A549 (cell line): ENCODE measurements at regions not wholly inside any gene's neighbourhood (a gene's known extent, or its start where the extent isn't known, plus 50 kb on each side); places are given as distances from the start of the nearest gene placed in this dataset.

Experiments used
- ATAC-seq, 2 experiments: fragments of 200-7000 bp in 1 of 2; fragments of >200 bp in 1 of 2; cut with Nextera tagmentation in 1 of 2; cut with Tn5 transposase in 1 of 2; 3 replicates each; pipeline versions ENCODE4 v1.8.0 to v1.9.1; 2018 to 2020; ENCODE audit warnings: mild to moderate bottlenecking in 1 of 2, moderate library complexity in 1 of 2
- CTCF ChIA-PET: fragments of 300-600 bp; sonication (Branson Sonifier 250); formaldehyde crosslinking; extraction: SDS; loops from one replicate; lab custom pipeline; 2021; ENCODE audit warnings: antibody characterized with exemption, inconsistent platforms; lab: Yijun Ruan, JAX
- POLR2A ChIA-PET: fragments of 350-600 bp; formaldehyde crosslinking; extraction: SDS; loops from one replicate; lab custom pipeline; 2021; ENCODE audit warnings: antibody characterized with exemption, inconsistent platforms; lab: Yijun Ruan, JAX
- DNase-seq, 2 experiments: peaks; one replicate each; pipeline versions ENCODE4 v3.0.0 to v3.0.0-alpha.2; 2011 to 2016; ENCODE audit warnings: low read depth in 1 of 2, low spot score in 1 of 2
- FAIRE-seq: peaks from 2 replicates; lab custom pipeline; 2011; peaks lifted over from hg19 to GRCh38; lab: Jason Lieb, UNC
- H3K27ac ChIP-seq, 2 experiments: fragments of >200 bp; sonication (Bioruptor Twin); formaldehyde crosslinking; 3 replicates each; pipeline ENCODE4 v1.5.1; 2016 to 2017
- H3K4me1 ChIP-seq: fragments of >200 bp; sonication (Bioruptor Twin); formaldehyde crosslinking; 3 replicates; pipeline ENCODE4 v1.6.1; 2016
- H3K4me2 ChIP-seq: fragments of >200 bp; sonication (Bioruptor Twin); formaldehyde crosslinking; 3 replicates; pipeline ENCODE4 v1.6.1; 2016
- H3K4me3 ChIP-seq: fragments of >200 bp; sonication (Bioruptor Twin); formaldehyde crosslinking; 3 replicates; pipeline ENCODE4 v1.5.1; 2016
- H3K9me3 ChIP-seq: fragments of >200 bp; sonication (Bioruptor Twin); formaldehyde crosslinking; 3 replicates; pipeline ENCODE4 v1.6.1; 2016
- BHLHE40 ChIP-seq: IDR thresholded peaks from 2 replicates; pipeline ENCODE4 v1.6.1; 2012; ENCODE audit warnings: low read depth, low read length, inconsistent platforms
- CEBPB ChIP-seq, 2 experiments: fragments of >200 bp in 1 of 2; sonication (Bioruptor Twin) in 1 of 2; formaldehyde crosslinking in 1 of 2; IDR thresholded peaks; 2 replicates each; pipeline ENCODE4 v1.6.1; 2012 to 2016
- CHD2 ChIP-seq: fragments of 150-350 bp; IDR thresholded peaks from 2 replicates; pipeline ENCODE4 v1.6.1; 2014; ENCODE audit warnings: low read length; ENCODE audit not compliant: partially characterized antibody
- EP300 ChIP-seq, 2 experiments: fragments of >200 bp; sonication (Bioruptor Twin); formaldehyde crosslinking; IDR thresholded peaks; 2 replicates in 1 of 2; 3 replicates in 1 of 2; pipeline ENCODE4 v1.6.1; 2016 to 2017
- ESRRA ChIP-seq: fragments of 150-350 bp; IDR thresholded peaks from 2 replicates; pipeline ENCODE4 v1.6.1; 2014; ENCODE audit warnings: mild to moderate bottlenecking, low read length, borderline replicate concordance
- FOSL2 ChIP-seq, 2 experiments: fragments of 450-650 bp in 1 of 2; fragments of >200 bp in 1 of 2; sonication (Bioruptor Twin) in 1 of 2; formaldehyde crosslinking; IDR thresholded peaks; 2 replicates each; pipeline versions ENCODE4 v1.5.0 to v1.6.1; 2016 to 2020; ENCODE audit warnings: mild to moderate bottlenecking in 1 of 2, moderate library complexity in 1 of 2
- HOXA7 ChIP-seq: fragments of 250-450 bp; sonication (Bioruptor Pico); IDR thresholded peaks from 2 replicates; pipeline ENCODE4 v1.5.0; 2020; ENCODE audit warnings: mild to moderate bottlenecking, moderate library complexity
- HOXB5 ChIP-seq: fragments of 250-450 bp; sonication (Bioruptor Pico); IDR thresholded peaks from 2 replicates; pipeline ENCODE4 v1.5.0; 2020; ENCODE audit warnings: mild to moderate bottlenecking, moderate library complexity
- JUN ChIP-seq, 2 experiments: fragments of >200 bp; sonication (Bioruptor Twin); formaldehyde crosslinking; IDR thresholded peaks; 2 replicates in 1 of 2; 3 replicates in 1 of 2; pipeline ENCODE4 v1.6.1; 2016 to 2017
- KDM1A ChIP-seq: fragments of 200-600 bp; sonication (generic); IDR thresholded peaks from 2 replicates; pipeline ENCODE4 v1.6.1; 2016; ENCODE audit warnings: low read depth, mild to moderate bottlenecking
- MAFK ChIP-seq: fragments of 450-650 bp; IDR thresholded peaks from 2 replicates; pipeline ENCODE4 v1.6.1; 2014; ENCODE audit not compliant: partially characterized antibody
- NR3C1 ChIP-seq: fragments of >200 bp; sonication (Bioruptor Twin); formaldehyde crosslinking; IDR thresholded peaks from 3 replicates; pipeline ENCODE4 v1.6.1; 2017
- RAD21 ChIP-seq, 2 experiments: fragments of >200 bp in 1 of 2; sonication (Bioruptor Twin) in 1 of 2; formaldehyde crosslinking in 1 of 2; IDR thresholded peaks in 1 of 2; conservative IDR thresholded peaks in 1 of 2; 2 replicates in 1 of 2; 3 replicates in 1 of 2; pipeline ENCODE4 v1.6.1; 2012 to 2018; ENCODE audit warnings: inconsistent platforms in 1 of 2
- RCOR1 ChIP-seq: fragments of 150-350 bp; IDR thresholded peaks from 2 replicates; pipeline ENCODE4 v1.6.1; 2014; ENCODE audit warnings: antibody characterized with exemption, low read length, low read depth
- RFX5 ChIP-seq: fragments of 450-650 bp; IDR thresholded peaks from 2 replicates; pipeline ENCODE4 v1.7.1; 2014; ENCODE audit warnings: antibody characterized with exemption, mild to moderate bottlenecking, moderate library complexity
- RNF2 ChIP-seq: fragments of 200-600 bp; sonication (generic); IDR thresholded peaks from 2 replicates; pipeline ENCODE4 v1.6.1; 2016; ENCODE audit warnings: low read depth, mild to moderate bottlenecking, antibody characterized with exemption, moderate library complexity, borderline replicate concordance
- SMC3 ChIP-seq: fragments of >200 bp; sonication (Bioruptor Twin); formaldehyde crosslinking; IDR thresholded peaks from 3 replicates; pipeline ENCODE4 v1.6.1; 2018; ENCODE audit warnings: inconsistent platforms
- ZNF302 ChIP-seq: fragments of 250-450 bp; sonication (Bioruptor Pico); IDR thresholded peaks from 2 replicates; pipeline ENCODE4 v1.9.0; 2021; ENCODE audit warnings: inconsistent platforms, mild to moderate bottlenecking, moderate library complexity
- WGBS: methylation state at CpG from one replicate; pipeline ENCODE4 v1.1.6; 2017; ENCODE audit errors: missing lambda C conversion rate; 5-methylcytosine and 5-hydroxymethylcytosine counted together
- TF ChIP-seq, protein P1 (sequence below): IDR thresholded peaks from 2 replicates; pipeline ENCODE4 v1.6.1; 2012
- TF ChIP-seq, protein P2 (sequence below): fragments of 250-450 bp; sonication (Bioruptor Pico); IDR thresholded peaks from 2 replicates; pipeline ENCODE4 v1.5.0; 2021; ENCODE audit warnings: mild to moderate bottlenecking, moderate library complexity, borderline replicate concordance
- TF ChIP-seq, protein P3 (sequence below): fragments of >200 bp; sonication (Bioruptor Twin); formaldehyde crosslinking; IDR thresholded peaks from 3 replicates; pipeline ENCODE4 v1.5.1; 2016
- TF ChIP-seq, protein P4 (sequence below): fragments of 450-650 bp; IDR thresholded peaks from 2 replicates; pipeline ENCODE4 v1.6.1; 2014; ENCODE audit warnings: antibody characterized with exemption
- TF ChIP-seq, protein P5 (sequence below): IDR thresholded peaks from 2 replicates; pipeline ENCODE4 v1.6.1; 2012; ENCODE audit warnings: low read depth, borderline replicate concordance
- TF ChIP-seq, protein P6 (sequence below): fragments of 250-450 bp; sonication (Bioruptor Pico); IDR thresholded peaks from 2 replicates; pipeline ENCODE4 v1.5.0; 2020; ENCODE audit warnings: low read depth, mild to moderate bottlenecking, moderate library complexity
- TF ChIP-seq, protein P7 (sequence below): IDR thresholded peaks from 2 replicates; pipeline ENCODE4 v1.6.1; 2012
- TF ChIP-seq, protein P8 (sequence below): fragments of >200 bp; sonication (Bioruptor Twin); formaldehyde crosslinking; IDR thresholded peaks from 3 replicates; pipeline ENCODE4 v1.6.1; 2016

DNA sequence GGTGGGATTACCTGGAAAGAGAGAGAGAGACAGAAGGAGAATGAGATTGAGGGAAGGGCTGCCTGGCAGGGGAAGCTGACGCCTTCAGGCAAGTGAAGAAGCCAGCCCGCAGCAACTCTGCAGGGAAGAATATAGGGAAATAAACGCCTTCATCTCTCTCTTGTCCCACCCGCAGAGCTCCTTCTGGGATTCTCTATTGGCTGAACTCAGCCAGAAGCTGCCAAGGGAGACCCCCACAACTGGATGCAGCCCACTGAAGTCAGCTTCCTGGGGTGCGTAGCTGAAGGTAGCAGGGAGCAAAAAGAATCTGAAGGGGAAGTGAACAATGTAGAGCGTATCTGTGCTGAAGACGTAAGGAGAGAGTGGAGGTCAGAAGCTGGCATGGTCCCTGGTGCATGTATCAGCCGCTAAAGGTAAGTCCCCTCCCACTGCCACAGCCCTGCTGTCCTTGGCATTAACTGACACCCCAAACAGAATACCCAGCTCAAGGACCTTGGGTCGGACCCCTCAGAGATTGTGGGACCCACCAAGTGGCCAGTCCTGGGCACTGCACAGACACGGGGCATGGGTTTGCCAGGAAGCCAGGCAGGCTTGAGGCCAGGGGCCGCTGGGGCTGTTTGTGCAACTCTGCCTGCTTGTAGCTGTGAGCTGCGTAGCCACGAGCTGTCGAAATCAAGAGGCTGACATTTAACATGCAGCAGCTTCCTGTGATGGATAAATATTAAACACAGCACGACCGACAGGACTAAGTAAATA is 469.9 kb downstream of the MN1 start:
- H3K4me2 ChIP-seq = peak overlapping the region; percentile 64
- 38% methylated on average over 14 of the region's 16 CpGs for WGBS
- H3K4me1 ChIP-seq = peaks cover 14% of the 10 kb centered on the region
- H3K9me3 ChIP-seq = no peaks in the 10 kb centered on the region
- TF ChIP-seq, protein P1, sequence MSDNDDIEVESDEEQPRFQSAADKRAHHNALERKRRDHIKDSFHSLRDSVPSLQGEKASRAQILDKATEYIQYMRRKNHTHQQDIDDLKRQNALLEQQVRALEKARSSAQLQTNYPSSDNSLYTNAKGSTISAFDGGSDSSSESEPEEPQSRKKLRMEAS = 0 out of 2 replicates have a peak, but pooled peaks have one; percentile 27
- TF ChIP-seq JUN (IDR thresholded peaks at IDR 0.05) = 0 out of 5 replicates have a peak, but pooled peaks of 1 of the 2 experiments have one; percentile 30
- TF ChIP-seq RFX5 = no peak
- TF ChIP-seq, protein P2, sequence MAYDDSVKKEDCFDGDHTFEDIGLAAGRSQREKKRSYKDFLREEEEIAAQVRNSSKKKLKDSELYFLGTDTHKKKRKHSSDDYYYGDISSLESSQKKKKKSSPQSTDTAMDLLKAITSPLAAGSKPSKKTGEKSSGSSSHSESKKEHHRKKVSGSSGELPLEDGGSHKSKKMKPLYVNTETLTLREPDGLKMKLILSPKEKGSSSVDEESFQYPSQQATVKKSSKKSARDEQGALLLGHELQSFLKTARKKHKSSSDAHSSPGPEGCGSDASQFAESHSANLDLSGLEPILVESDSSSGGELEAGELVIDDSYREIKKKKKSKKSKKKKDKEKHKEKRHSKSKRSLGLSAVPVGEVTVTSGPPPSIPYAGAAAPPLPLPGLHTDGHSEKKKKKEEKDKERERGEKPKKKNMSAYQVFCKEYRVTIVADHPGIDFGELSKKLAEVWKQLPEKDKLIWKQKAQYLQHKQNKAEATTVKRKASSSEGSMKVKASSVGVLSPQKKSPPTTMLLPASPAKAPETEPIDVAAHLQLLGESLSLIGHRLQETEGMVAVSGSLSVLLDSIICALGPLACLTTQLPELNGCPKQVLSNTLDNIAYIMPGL (CRISPR knock-in tag) = no peak
- TF ChIP-seq, protein P3, sequence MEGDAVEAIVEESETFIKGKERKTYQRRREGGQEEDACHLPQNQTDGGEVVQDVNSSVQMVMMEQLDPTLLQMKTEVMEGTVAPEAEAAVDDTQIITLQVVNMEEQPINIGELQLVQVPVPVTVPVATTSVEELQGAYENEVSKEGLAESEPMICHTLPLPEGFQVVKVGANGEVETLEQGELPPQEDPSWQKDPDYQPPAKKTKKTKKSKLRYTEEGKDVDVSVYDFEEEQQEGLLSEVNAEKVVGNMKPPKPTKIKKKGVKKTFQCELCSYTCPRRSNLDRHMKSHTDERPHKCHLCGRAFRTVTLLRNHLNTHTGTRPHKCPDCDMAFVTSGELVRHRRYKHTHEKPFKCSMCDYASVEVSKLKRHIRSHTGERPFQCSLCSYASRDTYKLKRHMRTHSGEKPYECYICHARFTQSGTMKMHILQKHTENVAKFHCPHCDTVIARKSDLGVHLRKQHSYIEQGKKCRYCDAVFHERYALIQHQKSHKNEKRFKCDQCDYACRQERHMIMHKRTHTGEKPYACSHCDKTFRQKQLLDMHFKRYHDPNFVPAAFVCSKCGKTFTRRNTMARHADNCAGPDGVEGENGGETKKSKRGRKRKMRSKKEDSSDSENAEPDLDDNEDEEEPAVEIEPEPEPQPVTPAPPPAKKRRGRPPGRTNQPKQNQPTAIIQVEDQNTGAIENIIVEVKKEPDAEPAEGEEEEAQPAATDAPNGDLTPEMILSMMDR = peak; percentile 30
- TF ChIP-seq, protein P4, sequence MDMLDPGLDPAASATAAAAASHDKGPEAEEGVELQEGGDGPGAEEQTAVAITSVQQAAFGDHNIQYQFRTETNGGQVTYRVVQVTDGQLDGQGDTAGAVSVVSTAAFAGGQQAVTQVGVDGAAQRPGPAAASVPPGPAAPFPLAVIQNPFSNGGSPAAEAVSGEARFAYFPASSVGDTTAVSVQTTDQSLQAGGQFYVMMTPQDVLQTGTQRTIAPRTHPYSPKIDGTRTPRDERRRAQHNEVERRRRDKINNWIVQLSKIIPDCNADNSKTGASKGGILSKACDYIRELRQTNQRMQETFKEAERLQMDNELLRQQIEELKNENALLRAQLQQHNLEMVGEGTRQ = no peak
- TF ChIP-seq EP300 (IDR thresholded peaks at IDR 0.05) = peak; percentile 15 to 52; a peak in 2 of 5 replicates
- TF ChIP-seq CEBPB (IDR thresholded peaks at IDR 0.05) = peak; percentile 58 to 59; a peak in 3 of 4 replicates
- peak; percentile 54 to 65 for TF ChIP-seq RAD21 (conservative IDR thresholded peaks at IDR 0.05 in 1 of 2, IDR thresholded peaks at IDR 0.05 in 1 of 2)
- TF ChIP-seq SMC3 = peak; percentile 60
- ChIA-PET POLR2A (no interaction called here), CTCF (interaction anchor here (0.6 to 2.0 kb wide), 17 partner anchors 8 to 651 kb away, joined by 3 to 7 read pairs (median 3); no protein-coding TSS in a partner anchor)
- peak overlapping the region; percentile 50 to 85; a peak in 5 of 6 replicates for H3K27ac ChIP-seq
- DNase-seq (peak; percentile 43 to 66), ATAC-seq (peak; percentile 95 to 99), FAIRE-seq (no peak)
- no peak overlapping the region for H3K4me3 ChIP-seq

DNA sequence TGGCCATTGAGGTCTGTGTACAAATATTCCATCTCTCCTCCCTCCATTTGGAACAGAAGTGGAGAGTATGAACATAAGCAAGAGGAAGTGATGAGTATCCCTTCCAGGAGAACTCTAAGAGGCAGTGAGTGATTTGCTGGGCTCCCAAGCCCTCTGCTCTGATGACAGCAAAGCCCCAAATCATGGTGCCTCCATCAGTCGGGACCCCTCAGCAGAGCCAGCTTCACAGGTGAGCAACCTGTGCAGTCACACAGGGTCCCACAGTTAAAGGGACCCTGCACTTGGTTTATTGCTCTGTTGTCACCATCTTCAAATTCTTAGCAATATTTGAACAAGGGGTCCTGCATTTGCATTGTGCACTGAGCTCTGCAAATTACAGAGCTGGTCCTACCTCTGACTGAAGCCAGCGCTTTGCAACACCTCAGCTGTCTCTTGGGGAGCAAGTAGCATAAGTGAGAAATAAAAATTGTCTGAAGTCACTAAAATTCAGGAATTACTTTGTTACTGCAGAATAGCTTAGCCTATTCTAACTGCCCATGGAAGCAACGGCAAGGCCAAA is 466.4 kb downstream of the MN1 start:
- Histone ChIP-seq H3K9me3 (no peaks in the 10 kb centered on the region), H3K27ac (no peak overlapping the region; a peak in 2 of 6 replicates), H3K4me3 (no peak overlapping the region), H3K4me2 (no peak overlapping the region), H3K4me1 (peaks cover 14% of the 10 kb centered on the region)
- 54% methylated on average over 3 of the region's 3 CpGs for WGBS
- CTCF ChIA-PET = no interaction called here
- no peak for ATAC-seq
- no peak for DNase-seq
- POLR2A ChIA-PET = no interaction called here
- FAIRE-seq = no peak
- TF ChIP-seq, protein P5, sequence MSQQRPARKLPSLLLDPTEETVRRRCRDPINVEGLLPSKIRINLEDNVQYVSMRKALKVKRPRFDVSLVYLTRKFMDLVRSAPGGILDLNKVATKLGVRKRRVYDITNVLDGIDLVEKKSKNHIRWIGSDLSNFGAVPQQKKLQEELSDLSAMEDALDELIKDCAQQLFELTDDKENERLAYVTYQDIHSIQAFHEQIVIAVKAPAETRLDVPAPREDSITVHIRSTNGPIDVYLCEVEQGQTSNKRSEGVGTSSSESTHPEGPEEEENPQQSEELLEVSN = no peak
- TF ChIP-seq HOXB5 (no peak), KDM1A (no peak), RCOR1 (no peak), CHD2 (no peak), FOSL2 (IDR thresholded peaks at IDR 0.05) (no peak), FOSL2 (CRISPR knock-in tag; IDR thresholded peaks at IDR 0.05) (no peak), ZNF302 (no peak), RFX5 (no peak), EP300 (IDR thresholded peaks at IDR 0.05) (no peak), NR3C1 (no peak), HOXA7 (no peak), RNF2 (no peak), MAFK (no peak), ESRRA (no peak), BHLHE40 (no peak)
- TF ChIP-seq, protein P6, sequence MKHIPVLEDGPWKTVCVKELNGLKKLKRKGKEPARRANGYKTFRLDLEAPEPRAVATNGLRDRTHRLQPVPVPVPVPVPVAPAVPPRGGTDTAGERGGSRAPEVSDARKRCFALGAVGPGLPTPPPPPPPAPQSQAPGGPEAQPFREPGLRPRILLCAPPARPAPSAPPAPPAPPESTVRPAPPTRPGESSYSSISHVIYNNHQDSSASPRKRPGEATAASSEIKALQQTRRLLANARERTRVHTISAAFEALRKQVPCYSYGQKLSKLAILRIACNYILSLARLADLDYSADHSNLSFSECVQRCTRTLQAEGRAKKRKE (CRISPR knock-in tag) = no peak
- TF ChIP-seq, protein P7, sequence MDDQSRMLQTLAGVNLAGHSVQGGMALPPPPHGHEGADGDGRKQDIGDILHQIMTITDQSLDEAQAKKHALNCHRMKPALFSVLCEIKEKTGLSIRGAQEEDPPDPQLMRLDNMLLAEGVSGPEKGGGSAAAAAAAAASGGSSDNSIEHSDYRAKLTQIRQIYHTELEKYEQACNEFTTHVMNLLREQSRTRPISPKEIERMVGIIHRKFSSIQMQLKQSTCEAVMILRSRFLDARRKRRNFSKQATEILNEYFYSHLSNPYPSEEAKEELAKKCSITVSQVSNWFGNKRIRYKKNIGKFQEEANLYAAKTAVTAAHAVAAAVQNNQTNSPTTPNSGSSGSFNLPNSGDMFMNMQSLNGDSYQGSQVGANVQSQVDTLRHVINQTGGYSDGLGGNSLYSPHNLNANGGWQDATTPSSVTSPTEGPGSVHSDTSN = no peak
- TF ChIP-seq, protein P8, sequence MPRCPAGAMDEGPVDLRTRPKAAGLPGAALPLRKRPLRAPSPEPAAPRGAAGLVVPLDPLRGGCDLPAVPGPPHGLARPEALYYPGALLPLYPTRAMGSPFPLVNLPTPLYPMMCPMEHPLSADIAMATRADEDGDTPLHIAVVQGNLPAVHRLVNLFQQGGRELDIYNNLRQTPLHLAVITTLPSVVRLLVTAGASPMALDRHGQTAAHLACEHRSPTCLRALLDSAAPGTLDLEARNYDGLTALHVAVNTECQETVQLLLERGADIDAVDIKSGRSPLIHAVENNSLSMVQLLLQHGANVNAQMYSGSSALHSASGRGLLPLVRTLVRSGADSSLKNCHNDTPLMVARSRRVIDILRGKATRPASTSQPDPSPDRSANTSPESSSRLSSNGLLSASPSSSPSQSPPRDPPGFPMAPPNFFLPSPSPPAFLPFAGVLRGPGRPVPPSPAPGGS = no peak
